Stimulated activated CD4-positive, alpha-beta T cell treated with anti-CD3 and anti-CD28 coated beads, Interleukin-1b, Interleukin-23, amount 100 ng/mL, for 24 hours (primary cell): ENCODE measurements at regions not wholly inside any gene's neighbourhood (a gene's known extent, or its start where the extent isn't known, plus 50 kb on each side); places are given as distances from the start of the nearest gene placed in this dataset.
A peak's percentile ranks its signal among the peaks of the same experiment; 100 is the strongest.
"Not testable (repeated sequence)": the region's sequence is repeated elsewhere in the genome, so short reads cannot be mapped to it uniquely, and the experiment has no call there.

Experiments
- DNase-seq, 4 experiments: peaks; one replicate each; pipeline ENCODE4 v3.0.0-alpha.2; 2020; ENCODE audit warnings: low read depth in 4 of 4, low spot score in 1 of 4

DNA sequence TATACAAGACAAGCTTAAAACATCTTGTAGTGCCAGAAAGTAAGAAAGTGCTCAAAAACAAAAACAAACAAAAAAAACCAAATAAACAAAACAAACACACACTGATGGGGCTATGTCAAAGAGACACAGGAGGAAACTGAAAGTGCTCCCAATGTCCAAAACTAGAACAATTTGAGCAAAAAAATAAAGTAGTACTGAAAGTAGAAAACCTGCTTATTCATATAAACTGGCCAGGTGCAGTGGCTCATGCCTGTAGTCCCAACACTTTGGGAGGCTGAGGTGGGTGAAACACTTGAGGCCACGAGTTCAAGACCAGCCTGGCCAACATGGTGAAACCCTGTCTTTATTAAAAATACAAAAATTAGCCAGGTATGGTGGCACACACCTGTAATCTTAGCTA lies 129.9 kb downstream of the GLUL start:
- no peak for DNase-seq

- DNase-seq: no peak
These were observed 131.1 kb downstream of the GLUL start for GRCh38 chr1:182260516-182260915.

DNA sequence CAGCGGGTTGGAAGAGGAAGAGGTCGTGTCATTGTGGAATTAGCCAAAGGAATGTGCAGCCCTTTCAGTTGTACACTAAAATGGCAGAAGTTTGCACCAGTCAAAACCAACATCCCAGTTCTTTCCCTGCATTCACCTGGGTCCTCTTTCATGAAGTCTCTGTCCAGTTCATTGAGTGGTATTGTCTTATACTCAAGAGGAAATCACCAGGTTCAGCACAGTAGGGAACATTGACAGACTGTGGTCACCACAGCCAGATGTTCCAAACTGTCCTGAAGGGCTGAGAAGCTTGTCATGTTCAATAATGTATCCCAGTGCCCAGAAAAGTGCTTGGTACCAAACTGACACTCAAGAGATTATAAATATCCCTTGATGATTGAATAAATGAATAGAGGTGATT lies 131.6 kb downstream of the GLUL start:
- no peak for DNase-seq

- DNase-seq: peak in 3 of 4 experiments; percentile 2 to 13 (median 7)
These were observed 132.2 kb downstream of the GLUL start for GRCh38 chr1:182259229-182259872.

DNA sequence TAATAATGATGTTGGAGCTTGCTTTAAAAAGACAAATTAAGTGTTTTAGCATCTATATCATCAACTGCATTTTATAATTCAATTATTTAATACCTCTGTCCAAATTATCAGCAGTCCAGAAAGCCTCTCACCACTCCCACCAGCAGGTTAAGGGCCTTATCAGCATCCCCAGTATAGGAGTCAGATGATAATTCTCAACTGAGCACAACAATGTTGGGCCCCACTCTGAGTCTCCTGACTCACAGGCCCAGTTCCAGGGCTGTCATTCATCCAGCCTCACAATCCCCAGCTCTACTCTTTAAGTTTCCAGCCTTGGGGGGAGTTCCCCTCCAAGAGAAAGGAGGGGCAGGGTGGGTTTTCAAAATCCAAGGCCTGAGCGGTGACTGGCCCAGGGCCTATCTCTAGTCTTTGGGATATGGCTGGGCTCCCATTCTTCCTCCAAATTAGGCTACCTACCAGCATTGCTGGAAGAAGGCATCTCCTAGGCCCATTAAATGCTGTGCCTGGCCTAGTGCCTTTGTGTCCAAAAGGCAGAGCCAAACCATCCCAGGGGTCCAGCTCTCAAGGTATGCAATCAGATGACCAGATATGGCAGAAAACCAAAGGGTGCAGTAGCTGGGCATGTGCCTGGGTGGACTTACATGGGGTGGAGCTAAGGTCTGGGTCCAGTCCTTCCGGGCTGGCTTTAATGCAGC lies 134.1 kb downstream of the GLUL start:
- DNase-seq: no peak

DNA sequence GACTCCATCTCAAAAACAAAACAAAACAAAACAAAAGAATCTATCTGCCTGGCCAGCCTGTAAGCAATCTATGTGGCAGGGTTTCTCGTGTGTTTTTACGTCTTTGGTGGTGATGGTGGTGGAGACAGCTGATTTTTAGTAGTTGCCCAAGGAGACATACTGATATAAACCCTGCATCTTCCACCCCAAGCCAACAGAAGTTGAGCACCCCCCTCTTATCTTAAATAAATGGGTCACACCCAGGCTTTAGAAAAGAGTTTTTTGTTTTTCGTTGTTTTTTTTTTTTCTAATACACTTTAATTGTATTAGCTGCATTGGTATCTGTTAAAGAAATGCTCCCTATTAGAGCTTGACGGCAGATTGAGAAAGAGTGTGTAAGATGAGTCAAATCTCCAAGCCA lies 134.7 kb downstream of the GLUL start:
- DNase-seq: no peak

DNA sequence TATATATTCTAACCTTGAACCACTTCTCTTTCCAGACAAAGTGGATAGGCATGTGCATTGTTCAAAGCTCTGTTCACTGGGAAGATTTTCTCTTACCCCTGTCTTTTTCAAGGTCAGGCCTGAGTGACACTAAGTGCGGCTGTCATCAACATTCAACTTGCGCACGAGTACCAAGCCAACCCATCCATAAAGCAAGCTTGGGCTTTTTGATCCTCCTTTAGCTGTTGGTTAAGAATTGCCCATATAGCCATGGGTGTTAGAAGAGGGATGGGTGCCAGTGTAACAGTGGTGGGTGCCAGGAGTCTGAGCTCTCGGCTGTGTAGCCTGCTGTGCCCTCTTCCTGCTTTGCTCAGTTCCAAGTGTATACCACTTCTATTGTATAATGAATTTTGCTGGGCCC lies 136.1 kb downstream of the GLUL start:
- DNase-seq: no peak

DNA sequence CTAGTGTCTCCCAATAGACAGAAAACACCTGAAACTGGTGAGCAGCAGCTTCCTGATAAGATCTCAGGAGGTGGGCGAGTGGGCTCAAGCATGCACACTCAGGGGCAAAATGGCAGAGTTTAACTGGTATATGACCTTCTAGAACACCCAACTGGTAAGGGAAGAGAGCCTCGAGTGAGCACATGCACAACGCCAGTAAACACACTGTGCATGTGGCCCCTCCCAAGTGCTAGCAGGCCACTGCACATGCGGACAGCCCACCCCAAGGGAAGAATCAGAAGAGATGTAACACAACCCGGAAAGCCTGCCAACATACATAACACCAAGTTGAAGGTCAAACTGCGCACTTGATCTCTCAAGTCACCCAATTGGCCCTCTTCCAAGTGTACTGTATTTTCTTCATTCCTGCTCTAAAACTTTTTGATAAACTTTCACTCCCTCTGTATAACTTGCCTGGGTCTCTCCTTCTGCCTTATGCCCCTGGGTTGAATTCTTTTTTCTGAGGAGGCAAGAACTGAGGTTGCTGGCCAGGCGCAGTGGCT lies 138.2 kb downstream of the GLUL start:
- DNase-seq: no peak

GRCh38 chr1:182251561-182251960 lies 140.0 kb downstream of the GLUL start:
- DNase-seq: no peak

DNA sequence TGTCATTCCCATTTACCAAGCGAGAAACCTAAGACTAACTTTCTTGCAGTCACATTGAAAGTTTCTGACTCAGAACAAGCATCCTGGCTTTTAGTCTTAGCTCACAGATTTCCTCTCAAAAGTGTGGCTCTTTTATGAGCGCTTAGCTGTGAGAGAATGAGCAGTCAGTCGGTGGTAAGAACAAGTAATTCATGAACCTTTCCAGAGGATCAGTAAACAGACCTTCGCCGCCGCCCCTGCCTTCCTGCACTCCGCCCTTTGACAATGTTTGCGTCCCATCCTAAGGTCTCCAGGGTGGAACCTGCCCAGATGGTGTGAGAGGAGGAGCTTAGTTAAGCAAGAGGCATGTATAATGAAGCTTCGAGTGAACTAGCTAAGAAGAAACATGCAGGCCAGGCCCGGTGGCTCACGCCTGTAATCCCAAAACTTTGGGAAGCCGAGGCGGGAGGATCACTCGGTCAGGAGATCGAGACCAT lies 142.4 kb downstream of the GLUL start:
- DNase-seq: peak in 3 of 4 experiments; percentile 6 to 37 (median 9)

DNA sequence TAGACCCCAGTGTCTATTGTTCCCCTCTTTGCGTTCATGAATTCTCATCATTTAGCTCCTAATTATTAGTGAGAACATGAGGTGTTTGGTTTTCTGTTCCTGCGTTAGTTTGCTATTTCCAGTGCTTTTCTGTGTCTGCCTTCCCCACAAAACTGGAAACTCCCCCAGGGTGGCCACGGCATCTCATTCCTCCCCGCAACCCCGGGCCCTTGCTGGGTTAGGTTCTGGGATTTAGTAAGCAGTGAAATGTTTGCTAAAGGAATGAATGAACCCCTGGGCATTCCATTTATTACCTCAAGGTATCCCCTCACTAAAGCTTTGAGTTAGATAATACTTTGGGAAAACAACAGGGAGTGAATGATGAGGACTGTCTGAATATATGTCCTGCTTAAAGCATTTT lies 142.9 kb downstream of the GLUL start:
- DNase-seq: peak in 1 of 4 experiments; percentile 37

GRCh38 chr1:182247813-182248212 lies 143.8 kb downstream of the GLUL start:
- DNase-seq: not testable (repeated sequence)

DNA sequence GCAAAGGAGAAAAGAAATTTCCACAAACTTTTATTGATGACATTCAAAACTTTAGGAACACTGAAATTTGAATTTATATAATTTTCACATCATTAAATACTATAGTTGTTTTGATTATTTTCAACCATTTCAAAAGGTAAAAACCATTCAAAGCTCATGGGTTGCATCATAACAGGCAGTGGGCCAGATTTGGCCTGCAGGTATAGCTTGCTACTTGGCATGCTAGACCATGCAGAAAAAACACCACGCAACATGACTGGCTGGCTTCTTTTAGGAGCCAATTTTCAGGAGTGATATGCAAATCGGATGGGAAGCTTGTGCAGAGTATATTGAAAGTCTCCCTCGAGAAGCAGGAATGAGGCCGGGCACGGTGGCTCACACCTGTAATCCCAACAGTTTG lies 144.8 kb downstream of the GLUL start:
- DNase-seq: no peak

DNA sequence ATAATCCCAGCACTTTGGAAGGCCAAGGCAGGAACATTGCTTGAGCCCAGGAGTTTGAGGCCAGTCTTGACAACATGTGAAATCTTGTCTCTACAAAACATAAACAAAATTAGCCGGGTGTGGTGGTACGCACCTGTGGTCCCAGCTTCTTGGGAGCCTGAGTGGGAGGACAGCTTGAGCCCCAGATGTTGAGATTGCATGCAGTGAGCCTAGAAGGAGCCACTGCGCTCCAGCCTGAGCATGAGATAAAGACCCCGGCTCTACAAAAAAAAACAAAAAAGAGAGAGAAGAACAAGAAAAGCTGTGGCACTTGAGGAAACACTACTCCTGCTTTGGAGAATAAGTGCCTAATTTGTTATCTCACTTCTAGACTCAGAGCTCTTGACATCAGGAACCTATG lies 146.6 kb downstream of the GLUL start:
- no peak for DNase-seq

DNA sequence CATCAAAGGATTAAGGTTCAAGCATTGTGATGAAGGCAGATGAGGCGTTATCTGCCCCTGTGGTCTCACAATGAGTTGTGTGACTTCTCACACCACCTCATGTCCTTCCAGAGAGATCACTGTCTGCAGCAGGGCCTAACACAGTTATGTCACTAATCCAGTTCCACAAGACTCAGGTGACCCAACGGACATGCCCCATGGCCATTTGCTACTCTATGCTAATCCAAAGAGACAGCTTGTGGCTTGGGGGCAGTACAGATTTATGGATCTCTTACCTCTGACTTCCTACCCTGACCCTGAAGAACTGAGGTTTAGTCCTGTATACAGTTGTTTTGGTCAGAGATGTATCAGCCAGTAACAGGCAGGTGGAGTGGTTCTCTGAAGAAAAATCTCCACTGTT lies 147.1 kb downstream of the GLUL start:
- DNase-seq: no peak

- DNase-seq: no peak
These were observed 148.9 kb downstream of the GLUL start for GRCh38 chr1:182242641-182243040.

DNA sequence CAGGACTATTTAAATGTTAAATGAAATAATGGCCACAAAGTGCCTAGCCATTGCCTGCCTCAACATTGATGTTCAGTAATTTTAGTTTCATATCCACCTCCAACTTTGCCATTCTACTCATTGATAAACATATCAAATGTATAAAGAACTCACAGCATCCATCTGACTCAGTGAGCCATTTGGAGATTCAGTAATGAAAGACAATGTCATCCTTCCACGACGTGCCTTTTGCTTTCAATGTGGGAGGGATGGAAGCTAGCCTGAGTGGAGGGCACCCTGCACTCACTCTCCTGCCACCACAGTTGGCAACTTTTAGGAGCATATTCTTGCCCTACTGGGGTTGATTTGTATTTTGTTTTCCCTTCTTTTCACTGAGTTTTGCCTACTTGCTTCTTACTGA lies 151.5 kb downstream of the GLUL start:
- no peak for DNase-seq

DNA sequence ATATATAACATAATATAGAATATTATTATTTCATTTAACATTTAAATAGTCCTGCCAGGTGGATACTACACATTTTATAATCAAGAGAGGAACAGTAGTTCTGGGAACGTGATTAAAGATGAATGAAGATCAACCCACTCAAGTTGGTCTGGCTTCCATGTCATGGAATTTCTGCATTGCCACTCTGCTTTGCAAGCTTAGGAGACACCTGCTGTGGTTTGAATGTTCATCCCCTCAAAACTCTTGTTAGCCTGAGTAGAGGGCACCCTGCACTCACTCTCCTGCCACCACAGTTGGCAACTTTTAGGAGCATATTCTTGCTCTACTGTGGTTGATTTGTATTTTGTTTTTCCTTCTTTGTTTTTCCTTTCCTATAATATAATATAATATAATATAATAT lies 153.2 kb downstream of the GLUL start:
- no peak for DNase-seq

DNA sequence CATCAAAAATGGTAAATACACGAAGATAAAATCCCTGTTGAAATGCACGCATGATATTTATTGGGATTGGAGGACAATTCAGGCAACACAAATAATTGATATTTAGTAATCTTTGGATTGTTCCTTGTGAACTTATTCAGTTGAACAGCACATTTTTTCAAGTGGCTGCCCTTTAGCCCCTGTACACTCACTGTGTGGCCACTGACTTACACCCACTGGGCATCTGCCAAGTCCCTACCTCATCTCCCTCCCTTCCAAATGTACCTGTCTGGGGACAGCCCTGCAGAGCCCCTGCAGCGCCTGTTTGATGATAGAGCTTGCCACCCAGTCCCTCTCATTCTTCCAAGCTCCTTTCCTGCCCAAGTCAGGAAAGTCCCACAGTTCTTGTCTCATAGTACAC lies 154.3 kb downstream of the GLUL start:
- no peak for DNase-seq

DNA sequence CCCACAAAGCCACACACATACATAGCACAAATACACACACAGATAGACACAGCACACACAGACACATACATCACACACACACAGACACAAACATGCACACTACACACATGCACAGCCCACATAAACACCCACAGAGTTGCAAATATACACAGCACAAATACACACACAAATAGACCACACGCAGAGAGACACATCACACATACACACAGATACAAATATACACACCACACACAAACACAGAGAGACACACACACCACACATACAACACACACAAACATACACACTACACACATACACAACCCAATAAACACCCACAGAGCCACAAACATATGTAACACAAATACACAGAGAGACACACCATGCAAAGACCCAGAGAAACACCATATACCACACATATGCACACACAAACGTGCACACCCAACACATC lies 154.9 kb downstream of the GLUL start:
- no peak for DNase-seq

DNA sequence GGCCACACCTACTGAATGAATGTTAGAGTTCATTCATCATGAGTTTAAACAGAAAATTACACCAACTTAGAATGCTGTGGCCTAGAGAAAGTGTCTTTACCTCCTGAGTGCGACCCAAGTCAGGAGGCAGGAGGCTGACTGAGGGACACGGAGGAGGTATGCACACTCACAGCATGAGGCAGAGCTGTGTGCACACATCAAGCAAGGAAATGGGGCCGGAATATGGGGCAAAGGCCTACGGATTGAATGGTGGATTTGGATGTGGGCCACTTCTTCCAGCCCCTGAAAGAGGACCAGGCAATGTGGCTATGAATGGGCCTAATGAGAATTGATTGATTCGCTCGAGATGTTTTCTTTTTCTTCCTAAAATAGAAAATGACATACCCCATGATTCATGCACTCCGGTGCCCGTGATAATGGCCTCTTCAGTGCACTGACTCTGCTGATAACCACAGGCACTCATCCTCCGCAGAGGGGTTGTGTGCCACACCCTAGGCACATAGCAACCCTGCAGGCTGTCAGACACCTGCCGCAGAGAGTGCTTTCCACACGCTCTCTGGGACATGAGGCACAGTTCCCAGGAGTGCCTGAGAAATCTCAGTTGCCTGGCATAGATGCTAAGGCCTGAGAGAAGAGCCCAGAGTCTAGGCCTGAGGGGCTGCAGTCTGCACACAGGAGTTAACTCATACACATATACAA lies 155.5 kb downstream of the GLUL start:
- no peak for DNase-seq

- no peak for DNase-seq
These were observed 156.0 kb downstream of the GLUL start for GRCh38 chr1:182235604-182235951.
